Endothelial cell of umbilical vein (primary cell): ENCODE measurements at regions not wholly inside any gene's neighbourhood (a gene's known extent, or its start where the extent isn't known, plus 50 kb on each side); places are given as distances from the start of the nearest gene placed in this dataset.

Experiments
- BruUV-seq: library from RNA; stranded (reverse); fragments of 400-500 nt; replicated peaks from 2 replicates; lab custom pipeline; 2021; lab: Mats Ljungman, UMichigan
- CTCF ChIA-PET: fragments of 300-600, 350-600 bp; sonication (Branson Sonifier 250); formaldehyde crosslinking; loops from one replicate; lab custom pipeline; 2021; ENCODE audit warnings: antibody characterized with exemption, inconsistent platforms; lab: Charles Lee
- POLR2A ChIA-PET: fragments of 300-600, 350-600 bp; sonication (Branson Sonifier 250); formaldehyde crosslinking; loops from one replicate; lab custom pipeline; 2021; ENCODE audit warnings: antibody characterized with exemption, inconsistent platforms; lab: Charles Lee
- DNase-seq: peaks from one replicate; pipeline ENCODE4 v3.0.0-alpha.2; 2011; ENCODE audit warnings: low read depth, low spot score
- FAIRE-seq: peaks from 2 replicates; lab custom pipeline; 2011; peaks lifted over from hg19 to GRCh38; lab: Jason Lieb, UNC
- H2AFZ ChIP-seq: 2 replicates; pipeline ENCODE4 v1.6.0; 2012; ENCODE audit warnings: low read depth, low read length, control low read depth, inconsistent platforms
- H3K27ac ChIP-seq: 2 replicates; pipeline ENCODE4 v1.5.1; 2011; ENCODE audit warnings: low read depth, mild to moderate bottlenecking, control low read depth, low read length, moderate library complexity; ENCODE audit not compliant: insufficient read depth
- H3K27me3 ChIP-seq, 2 experiments: 2 replicates each; pipeline versions ENCODE4 v1.6.0 to v1.6.1; 2011; ENCODE audit warnings: low read length in 2 of 2, mixed read lengths in 1 of 2; ENCODE audit not compliant: control insufficient read depth in 2 of 2, insufficient read depth in 2 of 2
- H3K36me3 ChIP-seq, 2 experiments: 2 replicates in 1 of 2; 3 replicates in 1 of 2; pipeline ENCODE4 v1.5.1; 2011; ENCODE audit warnings: low read length in 2 of 2, mild to moderate bottlenecking in 1 of 2, moderate library complexity in 1 of 2; ENCODE audit not compliant: control insufficient read depth in 2 of 2, insufficient read depth in 2 of 2; ENCODE audit errors: extremely low read depth in 1 of 2
- H3K4me1 ChIP-seq: 3 replicates; pipeline ENCODE4 v1.5.1; 2011; ENCODE audit warnings: mild to moderate bottlenecking, low read length; ENCODE audit not compliant: control insufficient read depth, insufficient read depth; ENCODE audit errors: extremely low read depth
- H3K4me2 ChIP-seq: 2 replicates; pipeline ENCODE4 v1.6.1; 2011; ENCODE audit warnings: low read length, control low read depth, mixed read lengths; ENCODE audit not compliant: insufficient read depth
- H3K4me3 ChIP-seq, 3 experiments: fragments of 200-600 bp in 1 of 3; sonication (generic), shearing (Covaris generic) in 1 of 3; replicated peaks in 1 of 3; 2 replicates each; pipeline ENCODE4 v1.5.1; 2011 to 2016; ENCODE audit warnings: control low read depth in 3 of 3, low read length in 3 of 3, mild to moderate bottlenecking in 2 of 3, inconsistent platforms in 1 of 3, low read depth in 1 of 3, moderate library complexity in 1 of 3; ENCODE audit not compliant: insufficient read depth in 1 of 3
- H3K79me2 ChIP-seq: 2 replicates; pipeline ENCODE4 v1.6.0; 2012; ENCODE audit warnings: low read length, inconsistent platforms; ENCODE audit not compliant: control insufficient read depth, insufficient read depth
- H3K9ac ChIP-seq: replicated peaks from 2 replicates; pipeline ENCODE3; 2011; ENCODE audit warnings: low read length, control low read depth; ENCODE audit not compliant: insufficient read depth; ENCODE audit errors: extremely low read depth
- H3K9me1 ChIP-seq: replicated peaks from 3 replicates; pipeline ENCODE4 v1.6.0; 2011; ENCODE audit warnings: mild to moderate bottlenecking, low read length; ENCODE audit not compliant: control insufficient read depth, insufficient read depth; ENCODE audit errors: extremely low read depth
- H3K9me3 ChIP-seq: replicated peaks from 2 replicates; pipeline ENCODE4 v1.5.1; 2012; ENCODE audit warnings: low read length, inconsistent platforms; ENCODE audit not compliant: control insufficient read depth, insufficient read depth
- H4K20me1 ChIP-seq: replicated peaks from 2 replicates; pipeline ENCODE3; 2011; ENCODE audit warnings: mild to moderate bottlenecking, low read length; ENCODE audit not compliant: control insufficient read depth, insufficient read depth; ENCODE audit errors: extremely low read depth
- CTCF ChIP-seq, 2 donors: IDR thresholded peaks; 1 replicate in 1 of 2; 2 replicates in 1 of 2; pipeline ENCODE4 v1.5.1; 2011; ENCODE audit warnings: low read length in 2 of 2, mild to moderate bottlenecking in 2 of 2, moderate library complexity in 2 of 2, control low read depth in 1 of 2, inconsistent platforms in 1 of 2, low read depth in 1 of 2; ENCODE audit not compliant: insufficient read depth in 1 of 2; ENCODE audit errors: extremely low read depth in 1 of 2
- EZH2 ChIP-seq: IDR thresholded peaks from 2 replicates; pipeline ENCODE4 v1.6.1; 2012; ENCODE audit warnings: borderline replicate concordance, low read depth, mild to moderate bottlenecking, moderate library complexity, low read length, inconsistent platforms; ENCODE audit not compliant: severe bottlenecking
- FOS ChIP-seq: IDR thresholded peaks from 2 replicates; pipeline ENCODE4 v1.6.1; 2011; ENCODE audit warnings: mild to moderate bottlenecking, low read length, moderate library complexity, borderline replicate concordance; ENCODE audit not compliant: insufficient read depth
- GATA2 ChIP-seq: IDR thresholded peaks from 2 replicates; pipeline ENCODE4 v1.7.0; 2011; ENCODE audit warnings: low read depth, mild to moderate bottlenecking, moderate library complexity, mixed read lengths, low read length; ENCODE audit not compliant: insufficient read length, insufficient read depth
- JUN ChIP-seq: IDR thresholded peaks from 2 replicates; pipeline ENCODE4 v1.6.1; 2011; ENCODE audit warnings: borderline replicate concordance, low read depth; ENCODE audit not compliant: insufficient read length, insufficient read depth
- MAX ChIP-seq: IDR thresholded peaks from 2 replicates; pipeline ENCODE4 v1.6.1; 2011; ENCODE audit not compliant: insufficient read depth, insufficient read length
- MYC ChIP-seq: IDR thresholded peaks from one replicate; pipeline ENCODE4 v1.6.1; 2011; ENCODE audit warnings: mild to moderate bottlenecking, low read depth, low read length
- POLR2A ChIP-seq: IDR thresholded peaks from 2 replicates; pipeline ENCODE4 v1.6.1; 2012; ENCODE audit warnings: low read depth, mild to moderate bottlenecking, control low read depth, low read length
- POLR2AphosphoS5 ChIP-seq: IDR thresholded peaks from 2 replicates; pipeline ENCODE4 v1.6.1; 2012; ENCODE audit warnings: low read depth, mild to moderate bottlenecking, control low read depth, low read length, moderate library complexity; ENCODE audit not compliant: insufficient read depth
- dilution Hi-C: fragments of 300-500 bp; cut with MboI; formaldehyde crosslinking; loops from one replicate; pipeline ENCODE4 v1.15.0; 2019; ENCODE audit warnings: low sequenced_read_pairs; ENCODE audit not compliant: extremely low pct_ligation_motif_present
- intact Hi-C: fragments of 100-400 bp; cut with micrococcal nuclease; formaldehyde crosslinking; loops from one replicate; pipeline ENCODE4 v1.10.0; 2022

- ChIA-PET CTCF (interaction anchor here (1.1 to 1.4 kb wide), 2 partner anchors 13 to 35 kb away, joined by 4 read pairs; no protein-coding TSS in a partner anchor), POLR2A (no interaction called here)
- Histone ChIP-seq H3K4me2 (no peak overlapping the region), H3K36me3 (no peaks in the 10 kb centered on the region), H3K79me2 (no peaks in the 10 kb centered on the region), H3K4me1 (peaks cover 6% of the 10 kb centered on the region), H3K9me1 (no peaks in the 10 kb centered on the region), H3K9ac (no peak overlapping the region), H2AFZ (no peak overlapping the region), H3K9me3 (no peaks in the 10 kb centered on the region), H4K20me1 (no peaks in the 10 kb centered on the region), H3K27ac (no peak overlapping the region), H3K27me3 (peaks cover 0 to 3% of the 10 kb centered on the region in 2 experiments), H3K4me3 (no peak overlapping the region)
- FAIRE-seq (no peak), DNase-seq (no peak)
- TF ChIP-seq MAX (no peak), CTCF (IDR thresholded peaks at IDR 0.05; ENCODE audit: extremely low read depth in 1 of 2, insufficient read depth in 1 of 2, low read depth in 1 of 2, low read length in 2 of 2) (no peak), GATA2 (no peak), POLR2A (no peak), JUN (no peak), POLR2AphosphoS5 (no peak), FOS (no peak), MYC (no peak), EZH2 (no peak)
- BruUV-seq, result no TSS peak
- dilution Hi-C loops (no loop called here), intact Hi-C loops (no loop called here)
Observed at GRCh38 chr10:33673839-33674415, 339.5 kb upstream of the NRP1 start.
